ENCODE measurements at regions not wholly inside any gene's neighbourhood (a gene's known extent, or its start where the extent isn't known, plus 50 kb on each side); places are given as distances from the start of the nearest gene placed in this dataset.

GRCh38 chr12:126483145-126484068 lies 1418.2 kb downstream of the AACS start:
- intact Hi-C loops (cut with DNase I): no loop called here
- FAIRE-seq (no peak), DNase-seq (peak in 2 of 5 donors; percentile 2 to 11)
- no peaks in the 10 kb centered on the region for H3K36me3 ChIP-seq (ENCODE audit: control insufficient read depth in 2 of 3, insufficient read depth in 3 of 3, low read length in 3 of 3)
- no peaks in the 10 kb centered on the region for H3K27me3 ChIP-seq (ENCODE audit: control insufficient read depth, insufficient read depth, low read length)
- no peak for TF ChIP-seq CTCF (IDR thresholded peaks at IDR 0.05; ENCODE audit: borderline replicate concordance, extremely low read depth, insufficient read depth)
- no peaks in the 10 kb centered on the region for H3K9me3 ChIP-seq (ENCODE audit: control insufficient read depth in 2 of 3, insufficient read depth in 1 of 3, low read length in 3 of 3)
- H3K9ac ChIP-seq (ENCODE audit: low read length in 3 of 3): no peak overlapping the region
- H3K27ac ChIP-seq (ENCODE audit: low read depth in 2 of 2, low read length in 2 of 2): no peak overlapping the region
- no peak overlapping the region for H3K4me3 ChIP-seq (ENCODE audit: low read length in 3 of 3)
- H3K4me1 ChIP-seq (ENCODE audit: control insufficient read depth in 2 of 3, insufficient read depth in 2 of 3, low read depth in 1 of 3, low read length in 3 of 3): no peaks in the 10 kb centered on the region

GRCh38 chr12:126487431-126487980 lies 1422.3 kb downstream of the AACS start:
- peaks cover 0 to 5% (median 0%) of the 10 kb centered on the region in 3 donors for H3K9me3 ChIP-seq (ENCODE audit: control insufficient read depth in 2 of 3, insufficient read depth in 1 of 3, low read length in 3 of 3)
- no peaks in the 10 kb centered on the region for H3K36me3 ChIP-seq (ENCODE audit: control insufficient read depth in 2 of 3, insufficient read depth in 3 of 3, low read length in 3 of 3)
- no peak overlapping the region for H3K4me3 ChIP-seq (ENCODE audit: low read length in 3 of 3)
- FAIRE-seq: no peak
- no peaks in the 10 kb centered on the region for H3K4me1 ChIP-seq (ENCODE audit: control insufficient read depth in 2 of 3, insufficient read depth in 2 of 3, low read depth in 1 of 3, low read length in 3 of 3)
- intact Hi-C loops (cut with DNase I): no loop called here
- H3K27ac ChIP-seq (ENCODE audit: low read depth in 2 of 2, low read length in 2 of 2): no peak overlapping the region
- no peak for TF ChIP-seq CTCF (IDR thresholded peaks at IDR 0.05; ENCODE audit: borderline replicate concordance, extremely low read depth, insufficient read depth)
- H3K27me3 ChIP-seq (ENCODE audit: control insufficient read depth, insufficient read depth, low read length): no peaks in the 10 kb centered on the region
- no peak overlapping the region for H3K9ac ChIP-seq (ENCODE audit: low read length in 3 of 3)
- DNase-seq: no peak

GRCh38 chr12:126488806-126489205 lies 1423.6 kb downstream of the AACS start:
- Histone ChIP-seq H3K9me3 (ENCODE audit: control insufficient read depth in 2 of 3, insufficient read depth in 1 of 3, low read length in 3 of 3) (peaks cover 0 to 5% (median 0%) of the 10 kb centered on the region in 3 donors), H3K4me3 (ENCODE audit: low read length in 3 of 3) (no peak overlapping the region), H3K36me3 (ENCODE audit: control insufficient read depth in 2 of 3, insufficient read depth in 3 of 3, low read length in 3 of 3) (no peaks in the 10 kb centered on the region), H3K9ac (ENCODE audit: low read length in 3 of 3) (no peak overlapping the region), H3K27me3 (ENCODE audit: control insufficient read depth, insufficient read depth, low read length) (no peaks in the 10 kb centered on the region), H3K4me1 (ENCODE audit: control insufficient read depth in 2 of 3, insufficient read depth in 2 of 3, low read depth in 1 of 3, low read length in 3 of 3) (no peaks in the 10 kb centered on the region), H3K27ac (ENCODE audit: low read depth in 2 of 2, low read length in 2 of 2) (no peak overlapping the region)
- intact Hi-C loops (cut with DNase I): no loop called here
- DNase-seq: no peak
- no peak for TF ChIP-seq CTCF (IDR thresholded peaks at IDR 0.05; ENCODE audit: borderline replicate concordance, extremely low read depth, insufficient read depth)
- FAIRE-seq: no peak
